GM23248 (cell line): ENCODE measurements at regions not wholly inside any gene's neighbourhood (a gene's known extent, or its start where the extent isn't known, plus 50 kb on each side); places are given as distances from the start of the nearest gene placed in this dataset.

ENCODE experiments used
- EZH2 ChIP-seq: fragments of 200-600 bp; sonication (generic); IDR thresholded peaks from 2 replicates; pipeline ENCODE4 v1.6.1; 2018; ENCODE audit warnings: antibody characterized with exemption, mild to moderate bottlenecking; ENCODE audit not compliant: insufficient read depth, poor library complexity, severe bottlenecking
- EZH2phosphoT487 ChIP-seq: fragments of 200-600 bp; sonication (generic); IDR thresholded peaks from 2 replicates; pipeline ENCODE4 v1.6.1; 2018; ENCODE audit warnings: antibody characterized with exemption, moderate library complexity, mild to moderate bottlenecking, low read depth; ENCODE audit not compliant: insufficient read depth

DNA sequence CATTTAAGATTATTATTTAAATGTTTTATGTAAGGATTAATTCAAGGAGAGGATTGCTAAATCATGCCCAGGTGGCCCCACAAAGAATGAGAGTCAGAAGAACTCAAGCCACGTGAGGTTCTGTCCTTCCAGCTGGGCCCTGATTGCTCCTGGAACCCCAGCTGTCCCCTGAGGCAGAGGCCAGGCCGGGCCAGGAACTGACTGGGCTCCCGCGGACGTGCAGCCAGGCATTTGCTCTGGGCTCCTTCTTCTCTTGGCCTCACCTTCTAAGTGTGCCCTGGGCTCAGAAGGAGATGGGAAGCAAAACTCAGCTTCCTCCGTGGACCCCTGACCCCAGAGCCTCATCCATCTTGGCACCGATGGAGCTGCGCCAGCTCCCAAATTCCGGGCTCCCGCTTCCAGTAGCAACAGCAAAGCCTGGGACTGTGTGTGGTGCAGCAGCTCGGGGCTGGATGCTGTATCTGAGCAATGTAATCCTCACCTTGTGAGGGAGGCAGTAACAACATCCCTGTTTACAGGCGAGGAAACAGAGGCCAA is 250.6 kb upstream of the PPP2R2D start:
- no peak for TF ChIP-seq EZH2
- no peak for TF ChIP-seq EZH2phosphoT487
